ENCODE measurements at regions not wholly inside any gene's neighbourhood (a gene's known extent, or its start where the extent isn't known, plus 50 kb on each side); places are given as distances from the start of the nearest gene placed in this dataset.

- TF ChIP-seq, protein P1, sequence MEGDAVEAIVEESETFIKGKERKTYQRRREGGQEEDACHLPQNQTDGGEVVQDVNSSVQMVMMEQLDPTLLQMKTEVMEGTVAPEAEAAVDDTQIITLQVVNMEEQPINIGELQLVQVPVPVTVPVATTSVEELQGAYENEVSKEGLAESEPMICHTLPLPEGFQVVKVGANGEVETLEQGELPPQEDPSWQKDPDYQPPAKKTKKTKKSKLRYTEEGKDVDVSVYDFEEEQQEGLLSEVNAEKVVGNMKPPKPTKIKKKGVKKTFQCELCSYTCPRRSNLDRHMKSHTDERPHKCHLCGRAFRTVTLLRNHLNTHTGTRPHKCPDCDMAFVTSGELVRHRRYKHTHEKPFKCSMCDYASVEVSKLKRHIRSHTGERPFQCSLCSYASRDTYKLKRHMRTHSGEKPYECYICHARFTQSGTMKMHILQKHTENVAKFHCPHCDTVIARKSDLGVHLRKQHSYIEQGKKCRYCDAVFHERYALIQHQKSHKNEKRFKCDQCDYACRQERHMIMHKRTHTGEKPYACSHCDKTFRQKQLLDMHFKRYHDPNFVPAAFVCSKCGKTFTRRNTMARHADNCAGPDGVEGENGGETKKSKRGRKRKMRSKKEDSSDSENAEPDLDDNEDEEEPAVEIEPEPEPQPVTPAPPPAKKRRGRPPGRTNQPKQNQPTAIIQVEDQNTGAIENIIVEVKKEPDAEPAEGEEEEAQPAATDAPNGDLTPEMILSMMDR (IDR thresholded peaks at IDR 0.05) = no peak
- TF ChIP-seq POLR2A (IDR thresholded peaks at IDR 0.05) = no peak
Observed at GRCh38 chr17:13253733-13254410, 236.0 kb upstream of the ELAC2 start.

Measured in heart left ventricle (tissue), 13 donors.